Sciatic nerve (tissue), 2 donors: ENCODE measurements at regions not wholly inside any gene's neighbourhood (a gene's known extent, or its start where the extent isn't known, plus 50 kb on each side); places are given as distances from the start of the nearest gene placed in this dataset.

ENCODE experiments used
- ATAC-seq: fragments of 200-7000 bp; cut with Tn5 transposase; one replicate; pipeline ENCODE4 v1.9.1; 2020; ENCODE audit warnings: mild to moderate bottlenecking, moderate library complexity
- DNase-seq: peaks from one replicate; pipeline ENCODE4 v3.0.0-alpha.2; 2020; ENCODE audit warnings: low spot score
- intact Hi-C: fragments of 100-400 bp; cut with DNase I; formaldehyde crosslinking; loops from one replicate; pipeline ENCODE4 v1.14.2; 2022
- donor health status: DM: no; HTN: no; CAD: no.
- donor health status: DM: no; HTN: no; CAD: no.

DNA sequence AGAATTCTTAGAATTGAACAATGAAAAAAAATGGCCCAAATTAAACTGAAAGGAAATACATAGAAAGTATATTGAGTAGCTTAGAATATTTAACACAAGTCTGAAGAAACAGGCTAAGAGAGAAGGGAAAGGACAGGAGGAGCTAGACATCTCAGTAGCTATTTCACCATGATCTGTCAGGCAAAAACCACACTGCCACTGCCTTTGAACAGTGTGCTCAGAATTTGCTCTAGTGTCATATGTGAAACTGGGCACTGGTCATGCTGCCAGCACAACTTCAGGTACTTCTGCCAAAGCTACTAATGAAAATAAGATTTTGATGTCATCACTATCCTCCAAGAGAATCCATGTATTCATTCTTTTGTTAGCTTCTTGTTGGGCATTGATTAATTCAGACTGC lies 1280.8 kb upstream of the PCDH20 start:
- DNase-seq = no peak
- ATAC-seq = no peak
- intact Hi-C loops = no loop called here

DNA sequence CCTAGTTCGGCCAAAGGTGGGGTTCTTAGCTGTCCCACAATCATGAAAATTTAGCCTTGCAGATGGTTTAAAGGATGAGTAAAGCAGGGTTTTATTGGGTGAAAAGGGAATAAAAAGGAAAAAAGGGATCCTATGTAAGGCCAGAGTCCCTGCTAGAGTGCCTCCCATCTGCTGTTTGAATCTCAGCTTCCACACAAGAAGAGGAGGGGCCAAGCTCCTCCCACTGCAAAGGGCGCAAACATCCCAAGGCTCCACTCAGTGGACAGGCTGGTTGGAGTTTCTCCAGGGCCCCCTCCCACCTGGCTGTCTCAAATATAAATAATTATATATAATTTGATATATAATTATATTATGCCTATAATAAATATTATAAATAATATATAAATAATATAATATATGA lies 1272.1 kb upstream of the PCDH20 start:
- intact Hi-C loops = no loop called here
- no peak for ATAC-seq
- DNase-seq = no peak

DNA sequence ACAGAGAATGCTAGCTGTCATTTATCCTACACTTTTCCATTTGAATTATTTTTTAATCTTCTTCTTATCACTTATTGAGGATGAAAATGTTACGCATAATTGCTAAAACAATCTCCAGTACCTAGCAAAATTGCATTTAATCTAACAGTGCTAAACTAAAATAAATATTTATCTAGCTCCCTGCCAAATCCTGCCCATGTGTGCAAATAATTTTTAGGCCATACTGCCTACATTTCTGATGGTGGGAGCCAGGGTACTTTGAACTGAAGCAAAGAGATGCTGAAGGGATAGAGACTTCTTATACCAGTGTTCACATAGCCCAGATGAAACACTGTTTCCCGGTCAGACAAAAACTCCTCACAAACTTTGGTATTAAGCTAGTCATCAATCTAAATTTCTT lies 1268.7 kb upstream of the PCDH20 start:
- DNase-seq (no peak), ATAC-seq (no peak)
- intact Hi-C loops = no loop called here

DNA sequence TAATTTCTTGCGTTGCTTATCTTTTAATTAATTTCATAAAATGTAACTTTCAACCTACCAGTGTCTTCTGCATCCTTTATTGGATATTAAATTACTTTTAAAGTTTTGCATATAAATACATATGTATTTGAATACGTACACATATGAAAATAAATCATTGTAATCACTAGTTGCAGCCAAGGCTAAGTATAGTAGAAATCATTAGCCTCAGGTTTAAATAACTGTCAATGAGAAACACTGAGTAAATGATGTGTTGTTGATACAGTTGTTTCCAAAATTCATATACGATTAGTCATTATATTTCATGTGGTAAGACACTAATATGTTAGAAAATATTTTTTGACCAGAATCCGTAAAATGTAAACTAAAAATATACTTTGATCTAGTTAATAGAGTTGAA lies 1267.1 kb upstream of the PCDH20 start:
- ATAC-seq (no peak), DNase-seq (no peak)
- intact Hi-C loops = no loop called here

DNA sequence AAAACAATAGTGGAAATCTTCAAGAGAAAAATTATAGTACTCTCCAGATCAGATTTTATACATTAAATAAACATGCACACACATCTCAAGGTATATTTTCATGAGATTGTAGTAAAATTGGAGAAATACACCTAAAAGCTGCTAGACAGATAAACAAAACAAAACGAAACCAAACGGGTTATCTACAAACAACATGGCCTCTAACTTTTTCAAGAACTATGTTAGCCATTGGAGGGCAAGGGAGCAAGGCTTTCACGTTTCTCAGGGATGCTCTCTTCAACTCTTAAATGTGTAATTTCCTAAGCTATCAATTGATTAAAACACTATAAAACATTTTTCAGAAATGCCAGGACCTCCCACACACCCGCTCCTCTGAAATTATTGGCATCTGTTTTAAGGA lies 1262.4 kb upstream of the PCDH20 start:
- intact Hi-C loops = no loop called here
- DNase-seq = no peak
- no peak for ATAC-seq

DNA sequence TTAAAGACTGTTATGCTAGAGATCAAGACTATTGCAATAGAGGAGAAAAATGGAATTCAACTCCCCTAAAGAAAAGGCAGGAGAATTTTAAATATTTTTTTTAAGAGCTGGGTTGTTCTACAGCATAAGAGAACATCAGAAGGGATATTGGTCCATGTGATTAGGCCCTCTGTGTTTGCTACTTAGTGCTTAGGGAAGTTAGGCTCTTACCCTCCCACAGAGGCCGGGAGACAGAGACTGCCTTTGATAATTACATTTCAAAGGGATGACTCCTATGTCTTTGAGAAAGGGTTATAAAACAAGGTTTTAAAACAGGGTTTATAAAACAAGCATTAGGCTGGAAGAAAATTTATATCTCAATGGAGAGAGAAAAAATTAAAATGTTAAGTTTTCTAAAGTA lies 1248.1 kb upstream of the PCDH20 start:
- no peak for DNase-seq
- intact Hi-C loops = no loop called here
- no peak for ATAC-seq

DNA sequence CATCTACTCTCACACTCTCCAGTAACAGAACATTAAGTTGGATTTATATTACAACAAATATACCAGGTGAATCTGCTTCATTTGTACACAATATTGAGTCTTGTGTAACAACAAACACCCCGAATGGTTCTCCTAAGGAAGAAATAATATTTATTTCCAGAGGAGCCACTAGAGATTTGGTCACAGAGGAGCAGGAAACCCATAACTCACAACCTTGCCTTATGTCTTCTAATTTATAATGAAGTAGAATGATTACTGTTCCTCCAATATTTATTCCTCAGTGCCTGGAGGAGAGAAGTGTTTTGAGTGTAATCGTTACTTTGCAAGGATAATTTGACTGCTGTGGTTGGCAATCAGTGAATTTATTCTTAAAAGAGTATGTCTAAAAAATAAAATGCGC lies 1243.7 kb upstream of the PCDH20 start:
- ATAC-seq (no peak), DNase-seq (no peak)
- intact Hi-C loops = no loop called here

DNA sequence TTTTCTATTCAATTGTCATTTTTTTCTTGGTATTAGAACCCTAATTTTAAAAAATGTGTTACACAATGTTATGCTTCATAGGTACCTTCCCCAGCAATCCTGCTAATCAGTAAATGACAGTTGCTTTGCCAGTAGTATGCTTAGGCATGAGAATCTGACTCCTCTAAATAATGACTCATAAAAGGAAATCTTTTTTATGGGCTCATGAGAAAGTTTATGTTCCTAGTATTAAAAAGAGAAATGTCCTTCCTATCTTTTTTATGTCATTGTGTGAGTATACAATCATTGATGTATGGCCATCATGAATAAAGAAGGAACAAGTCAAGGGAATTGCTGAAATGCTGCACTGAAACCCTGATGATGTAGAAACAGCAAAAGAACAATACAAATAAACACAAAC lies 1237.7 kb upstream of the PCDH20 start:
- no peak for ATAC-seq
- no peak for DNase-seq
- intact Hi-C loops = no loop called here

DNA sequence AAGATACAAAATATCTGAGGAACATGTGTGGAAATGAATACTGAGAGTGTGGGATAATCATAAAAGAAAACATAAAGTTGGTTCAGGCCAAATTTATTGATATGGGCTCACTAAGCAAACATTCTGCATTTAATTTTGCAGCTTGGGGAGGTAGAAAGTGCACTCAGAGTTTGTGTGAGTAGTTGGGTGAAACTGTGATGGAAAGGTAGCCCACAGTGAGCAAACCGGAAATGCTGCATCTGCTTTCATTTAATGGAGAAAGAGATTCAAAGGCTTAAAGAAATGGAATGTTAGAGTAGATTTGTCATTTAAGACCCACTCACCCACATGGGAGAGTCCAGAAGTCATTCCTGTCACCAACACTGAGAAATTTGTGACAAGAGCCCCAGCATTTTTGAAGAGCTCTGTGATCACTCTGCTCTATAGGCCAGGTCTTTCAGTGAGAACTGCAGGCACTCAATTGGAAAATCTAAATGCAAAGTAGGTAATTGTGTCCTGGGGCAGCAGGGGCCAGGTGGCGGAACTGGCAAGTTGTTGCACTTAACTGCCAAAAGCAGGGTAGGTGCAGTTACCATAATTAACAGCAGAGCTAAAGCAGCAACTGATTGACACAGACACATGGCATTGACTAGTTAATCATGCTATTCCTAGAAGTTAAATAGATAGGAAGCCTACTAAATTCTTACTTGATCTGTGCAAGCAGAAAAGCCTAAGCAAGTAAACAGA lies 1228.3 kb upstream of the PCDH20 start:
- intact Hi-C loops = no loop called here
- no peak for ATAC-seq
- no peak for DNase-seq

DNA sequence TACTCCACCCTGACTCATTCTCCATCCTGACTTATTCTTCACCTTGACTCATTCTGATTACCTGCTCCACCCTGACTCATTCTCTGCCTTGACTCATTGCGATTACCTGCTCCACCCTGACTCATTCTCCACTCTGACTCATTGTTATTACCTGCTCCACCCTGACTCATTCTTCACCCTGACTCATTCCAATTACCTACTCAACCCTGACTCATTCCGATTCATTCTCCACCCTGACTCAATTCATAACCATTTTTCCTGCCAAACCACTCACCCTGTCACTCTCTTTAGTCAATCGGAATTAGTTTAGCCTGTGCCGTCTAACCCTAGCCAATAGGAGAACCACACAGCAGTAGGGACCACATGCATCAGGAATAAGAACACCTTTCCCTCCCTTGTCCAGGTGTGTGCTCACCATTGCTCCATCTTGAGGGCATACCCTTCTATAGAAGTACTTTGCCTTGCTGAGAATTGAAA lies 1227.4 kb upstream of the PCDH20 start:
- intact Hi-C loops = no loop called here
- DNase-seq (no peak), ATAC-seq (no peak)

DNA sequence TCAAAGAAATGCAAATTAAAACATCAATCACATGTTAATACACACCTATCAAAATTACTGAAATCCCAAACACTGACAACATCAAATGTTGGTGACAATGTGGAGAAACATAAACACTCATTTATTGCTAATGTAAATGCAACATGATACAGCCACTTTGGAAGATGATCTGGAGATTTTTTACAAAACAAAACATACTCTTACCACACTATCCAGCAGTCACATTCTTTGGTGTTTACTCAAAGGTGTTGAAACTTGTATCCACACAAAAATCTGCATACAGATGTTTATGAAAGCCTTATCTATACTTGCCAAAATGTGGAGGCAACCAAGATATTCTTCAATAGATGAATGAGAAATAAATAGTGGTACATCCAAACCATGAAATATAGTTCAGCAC lies 1219.5 kb upstream of the PCDH20 start:
- no peak for ATAC-seq
- intact Hi-C loops = no loop called here

DNA sequence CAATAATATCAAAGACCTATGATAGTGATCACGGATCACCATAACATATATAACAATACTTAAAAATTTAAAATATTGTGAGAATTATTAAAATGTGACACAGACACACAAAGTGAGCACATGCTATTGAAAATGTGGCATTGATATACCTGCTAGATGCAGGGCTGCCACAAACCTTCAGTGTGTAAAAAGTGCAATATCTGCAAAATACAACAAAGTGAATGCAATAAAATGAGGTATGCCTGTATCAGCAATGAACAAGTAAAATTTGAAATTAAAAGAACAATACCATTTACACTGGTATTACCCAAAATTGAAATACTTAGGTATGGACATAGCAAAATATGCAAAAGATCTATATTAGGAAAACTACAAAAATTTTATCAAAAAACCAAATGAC lies 1217.8 kb upstream of the PCDH20 start:
- ATAC-seq = no peak
- intact Hi-C loops = no loop called here

More for the DNA sequence above, 1219.5 kb upstream of the PCDH20 start:
- DNase-seq = no peak

DNA sequence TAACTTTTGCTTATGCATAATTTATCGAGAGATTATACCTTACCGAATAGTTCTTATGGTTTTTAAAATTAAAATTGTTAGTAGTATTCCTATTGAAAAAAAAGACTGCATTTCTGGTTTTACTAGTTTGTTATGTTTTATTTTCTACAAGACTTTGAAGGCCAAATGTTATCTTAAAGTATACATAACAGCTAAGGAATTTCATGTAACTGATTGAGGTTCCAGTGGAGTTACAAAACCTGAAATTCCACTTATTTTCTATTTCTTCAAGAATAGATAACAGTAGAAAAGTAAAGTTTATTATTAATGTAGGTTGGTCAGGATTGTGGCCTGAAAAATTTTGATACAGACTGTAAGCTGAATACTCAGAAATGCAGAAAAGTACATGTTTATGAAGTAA lies 1216.0 kb upstream of the PCDH20 start:
- ATAC-seq = no peak
- intact Hi-C loops = no loop called here
- no peak for DNase-seq

More for the DNA sequence above, 1217.8 kb upstream of the PCDH20 start:
- DNase-seq = no peak

DNA sequence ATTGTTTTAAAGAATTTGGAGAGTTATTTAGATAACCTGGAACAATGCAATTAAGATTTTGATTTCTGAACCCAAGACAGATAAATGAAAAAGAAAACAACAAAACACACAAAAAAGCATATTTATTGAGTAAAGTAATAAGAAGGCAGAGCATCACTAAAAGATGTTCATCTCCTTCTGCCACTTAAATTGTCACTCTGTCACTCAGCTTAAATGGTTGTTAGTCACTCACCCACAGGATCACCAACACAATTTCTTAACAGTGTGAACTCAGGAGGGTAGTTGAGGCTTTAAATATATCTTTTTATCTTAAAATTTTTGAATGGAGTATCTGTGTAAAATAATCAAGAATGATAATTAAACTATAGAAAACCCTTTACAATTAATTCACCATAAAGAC lies 1215.5 kb upstream of the PCDH20 start:
- DNase-seq (no peak), ATAC-seq (no peak)
- intact Hi-C loops = no loop called here

DNA sequence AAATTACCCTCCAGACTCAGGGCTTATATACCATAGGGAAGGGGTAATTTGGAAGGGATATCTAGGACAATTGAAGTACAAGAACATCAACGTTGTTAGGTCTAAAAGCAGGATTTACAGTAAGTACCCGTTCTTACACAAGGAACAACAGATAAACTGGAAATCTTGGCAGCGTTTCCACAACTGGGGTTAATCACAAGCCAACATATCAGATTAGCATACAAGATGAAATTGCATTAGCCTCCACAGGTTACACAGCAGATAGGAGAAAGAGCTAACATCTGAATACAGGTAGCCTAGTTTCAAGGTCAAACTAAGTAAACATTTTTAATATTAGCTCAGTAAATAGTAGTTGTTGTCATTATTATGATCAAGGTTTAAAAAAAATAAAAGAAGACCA lies 1214.0 kb upstream of the PCDH20 start:
- intact Hi-C loops = no loop called here
- ATAC-seq (no peak), DNase-seq (no peak)

DNA sequence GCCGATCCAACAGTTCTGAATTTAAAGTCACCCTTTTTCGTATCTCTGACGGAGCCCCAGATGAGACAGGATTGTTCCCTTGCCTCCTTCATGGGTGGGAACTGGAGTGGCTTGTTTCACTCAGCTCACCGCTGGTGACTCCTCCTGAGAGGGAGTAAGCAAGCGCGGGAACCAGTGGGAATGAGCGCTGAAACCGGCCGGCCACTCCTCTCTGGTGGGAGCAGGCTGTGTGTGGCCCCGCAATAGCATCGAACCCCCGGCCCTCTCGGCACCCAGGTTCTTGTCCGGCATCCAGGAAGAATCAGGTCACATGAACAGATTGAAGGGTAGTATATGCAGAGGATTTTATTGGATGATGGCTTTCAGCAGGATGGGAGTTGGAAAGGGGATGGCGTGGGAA lies 1211.6 kb upstream of the PCDH20 start:
- ATAC-seq = no peak
- no peak for DNase-seq
- intact Hi-C loops = no loop called here

DNA sequence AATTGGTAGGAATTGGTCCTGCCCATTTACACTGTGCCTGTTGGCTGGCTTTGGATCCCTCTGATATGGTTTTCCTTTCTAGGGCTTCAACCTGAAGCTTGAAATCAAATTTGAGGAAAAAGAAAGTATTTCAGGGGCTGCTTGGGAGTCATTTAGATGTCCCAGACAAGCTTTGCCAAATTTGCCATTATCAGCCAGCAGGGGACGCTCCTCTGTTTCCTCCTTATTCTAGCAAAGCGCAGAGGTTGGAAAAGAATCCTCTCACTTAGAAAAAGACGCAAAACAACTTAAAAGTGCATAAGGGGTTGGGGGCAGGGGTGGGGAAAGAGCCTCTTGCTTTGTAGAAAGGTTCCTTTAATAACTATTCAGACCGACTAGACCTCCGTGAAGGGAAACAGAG lies 1211.1 kb upstream of the PCDH20 start:
- ATAC-seq (no peak), DNase-seq (no peak)
- intact Hi-C loops = no loop called here

DNA sequence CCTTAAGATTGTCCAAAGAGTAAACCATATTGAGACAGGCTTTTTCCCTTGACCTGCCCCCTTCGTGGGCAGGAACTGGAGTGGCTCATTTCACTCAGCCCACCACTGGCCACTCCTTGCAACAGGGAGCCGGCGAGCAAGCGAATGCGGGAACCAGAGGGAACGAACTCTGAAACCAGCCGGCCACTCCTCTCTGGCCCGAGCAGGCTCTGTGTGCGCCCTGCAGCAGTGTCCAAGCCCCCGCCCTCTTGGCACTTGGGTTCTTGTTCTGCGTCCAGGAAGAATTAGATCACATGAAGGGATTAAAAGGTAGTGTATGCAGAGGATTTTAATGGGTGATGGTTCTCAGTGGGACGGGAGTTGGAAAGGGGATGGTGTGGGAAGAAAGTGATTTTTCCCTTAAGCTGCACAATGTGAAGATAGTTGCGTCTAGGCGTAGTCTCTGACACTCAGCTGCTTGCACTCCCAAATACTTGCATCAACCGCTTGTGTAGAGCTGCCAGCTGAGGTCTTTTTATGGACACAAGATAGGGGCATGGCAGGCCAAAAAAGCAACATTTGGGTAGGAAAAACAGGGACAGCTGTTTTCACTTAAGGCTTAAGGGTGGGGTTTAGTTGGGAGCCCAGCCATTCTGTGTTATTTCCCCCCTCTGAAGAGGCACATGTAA lies 1209.7 kb upstream of the PCDH20 start:
- ATAC-seq = no peak
- intact Hi-C loops = no loop called here

DNA sequence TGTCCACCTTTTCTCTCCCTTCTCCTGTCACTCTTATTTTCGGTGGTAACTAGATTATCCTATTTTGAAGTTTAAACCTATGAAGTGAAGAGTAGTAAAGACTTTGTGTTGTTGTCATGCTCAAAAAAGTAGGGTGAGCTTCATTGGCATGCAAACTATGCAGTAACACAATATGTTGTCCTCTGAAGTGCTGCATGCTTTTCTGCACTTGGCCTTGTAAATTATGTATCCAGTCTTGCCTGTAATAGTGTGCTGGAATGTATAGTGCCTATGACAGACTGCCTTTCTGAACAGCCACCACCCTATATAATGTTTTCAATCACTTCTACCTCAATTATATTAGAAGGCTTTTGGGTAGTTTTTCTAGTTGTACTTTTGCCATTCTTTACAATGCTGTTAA lies 1198.2 kb upstream of the PCDH20 start:
- intact Hi-C loops = no loop called here
- no peak for ATAC-seq

More for the DNA sequence above, 1209.7 kb upstream of the PCDH20 start:
- no peak for DNase-seq

DNA sequence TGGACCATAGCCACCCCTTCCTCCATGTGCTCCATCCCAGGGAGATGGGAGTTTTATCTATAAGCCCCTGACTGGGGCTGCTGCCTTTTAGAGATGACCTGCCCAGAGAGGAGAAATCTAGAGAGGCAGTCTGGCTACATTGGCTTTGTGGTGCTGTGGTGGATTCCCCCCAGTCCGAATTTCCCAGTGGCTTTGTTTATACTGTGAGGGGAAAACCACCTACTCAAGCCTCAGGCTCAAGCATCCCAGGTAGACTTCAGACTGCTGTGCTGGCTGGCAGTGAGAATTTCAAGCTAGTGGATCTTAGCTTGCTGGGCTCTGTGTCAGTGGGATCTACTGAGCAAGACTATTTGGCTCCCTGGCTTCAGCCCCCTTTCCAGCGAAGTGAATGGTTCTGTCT lies 1195.7 kb upstream of the PCDH20 start:
- no peak for ATAC-seq
- no peak for DNase-seq
- intact Hi-C loops = no loop called here

More for the DNA sequence above, 1198.2 kb upstream of the PCDH20 start:
- no peak for DNase-seq

DNA sequence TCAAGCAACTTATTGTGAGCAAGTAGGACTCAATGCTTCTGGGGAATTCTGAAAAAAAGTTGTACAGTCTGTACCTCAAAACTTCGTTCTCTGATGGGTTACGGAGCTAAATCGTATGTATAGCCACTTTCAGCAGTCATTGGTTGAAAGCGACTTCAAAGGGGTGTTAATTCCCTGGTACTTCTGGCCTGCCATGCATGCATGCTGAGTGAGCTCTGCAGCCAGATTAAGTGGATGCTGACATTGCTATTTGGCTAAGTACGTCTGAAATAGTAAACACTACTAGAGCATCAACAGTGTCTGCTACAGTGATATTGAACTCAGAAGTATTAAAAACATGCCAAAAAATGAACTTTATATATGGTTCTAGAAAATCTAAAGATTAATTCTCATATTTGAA lies 1183.1 kb upstream of the PCDH20 start:
- intact Hi-C loops = no loop called here
- ATAC-seq (no peak), DNase-seq (no peak)
